Testis (tissue), 2 donors: ENCODE measurements at regions not wholly inside any gene's neighbourhood (a gene's known extent, or its start where the extent isn't known, plus 50 kb on each side); places are given as distances from the start of the nearest gene placed in this dataset.

Source experiments
- DNase-seq: peaks from one replicate; pipeline ENCODE4 v3.0.0-alpha.2; 2019
- H3K27ac ChIP-seq, 2 donors: fragments of 200-600 bp; sonication (generic); one replicate each; pipeline ENCODE4 v1.5.1; 2019
- H3K27me3 ChIP-seq: fragments of 200-600 bp; sonication (generic); one replicate; pipeline ENCODE4 v1.5.1; 2019
- H3K36me3 ChIP-seq: fragments of 200-600 bp; sonication (generic); one replicate; pipeline ENCODE4 v1.5.1; 2017; ENCODE audit warnings: low read depth; ENCODE audit errors: missing control alignments
- H3K4me1 ChIP-seq: fragments of 200-600 bp; sonication (generic); one replicate; pipeline ENCODE4 v1.5.1; 2019
- H3K4me3 ChIP-seq, 2 donors: fragments of 200-600 bp; sonication (generic); one replicate each; pipeline ENCODE4 v1.5.1; 2017 to 2019
- H3K9me3 ChIP-seq: fragments of 200-600 bp; sonication (generic); one replicate; pipeline ENCODE4 v1.5.1; 2017
- POLR2A ChIP-seq: fragments of 450-650 bp; IDR thresholded peaks from one replicate; pipeline ENCODE4 v1.6.1; 2017; ENCODE audit warnings: antibody characterized with exemption, mild to moderate bottlenecking, moderate library complexity
- WGBS, 2 donors: methylation state at CpG; one replicate each; pipeline ENCODE4 v1.1.5; 2018; 5-methylcytosine and 5-hydroxymethylcytosine counted together
- intact Hi-C: fragments of 100-400 bp; cut with DNase I; formaldehyde crosslinking; loops from one replicate; pipeline ENCODE4 v1.15.1; 2023; ENCODE audit warnings: low total_unique reads
- TF ChIP-seq, protein P1 (sequence below), 3 experiments: fragments of 450-650 bp in 2 of 3; fragments of 200-600 bp in 1 of 3; sonication (generic) in 1 of 3; IDR thresholded peaks; one replicate each; pipeline ENCODE4 v1.5.1; 2016 to 2019; ENCODE audit warnings: antibody characterized with exemption in 3 of 3, mild to moderate bottlenecking in 2 of 3, moderate library complexity in 1 of 3

DNA sequence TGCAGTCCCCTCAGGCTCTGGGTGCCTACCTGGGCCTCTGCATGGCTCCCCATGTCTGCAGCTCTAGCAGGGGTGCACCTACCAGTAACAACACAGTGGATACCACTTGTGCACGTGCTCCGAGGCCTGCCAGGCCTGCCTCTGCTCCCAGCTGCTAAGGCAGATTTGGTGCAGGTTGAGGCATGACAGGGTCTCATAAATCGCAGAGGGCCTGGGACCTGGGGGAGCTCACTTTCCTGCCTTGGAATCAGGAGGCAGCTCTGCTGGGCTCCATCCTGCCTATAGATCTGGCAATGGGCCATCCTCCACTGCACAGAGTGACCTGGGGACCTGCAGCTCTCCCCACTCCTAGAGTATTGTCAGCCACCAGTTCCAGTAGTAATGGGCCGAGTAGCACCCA lies 121.9 kb upstream of the CXCL14 start:
- H3K27me3 ChIP-seq = no peaks in the 10 kb centered on the region

DNA sequence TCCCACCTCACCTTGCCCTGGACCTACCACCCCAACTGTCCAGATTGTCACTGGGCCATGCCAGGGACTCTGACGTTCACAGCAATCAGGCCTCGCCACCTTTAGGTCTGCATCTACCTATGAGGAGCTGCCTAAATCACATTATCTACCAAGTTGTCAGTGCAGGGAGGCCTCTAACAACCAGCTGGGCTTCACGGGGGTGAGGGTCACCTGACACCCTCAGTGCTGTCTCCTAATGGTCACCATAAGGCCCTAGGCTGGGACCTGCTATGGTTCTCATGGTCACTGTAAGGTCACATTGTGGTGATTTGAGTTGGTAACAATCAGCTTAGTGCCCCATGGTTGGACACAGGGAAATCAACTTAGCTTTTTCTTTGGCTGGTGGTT lies 119.2 kb upstream of the CXCL14 start:
- intact Hi-C loops = no loop called here
- WGBS, 2 donors = 67 to 84% methylated on average over 3 of the region's 3 CpGs
- no peaks in the 10 kb centered on the region for H3K9me3 ChIP-seq

More for the DNA sequence above, 121.9 kb upstream of the CXCL14 start:
- Histone ChIP-seq H3K36me3 (no peaks in the 10 kb centered on the region), H3K9me3 (no peaks in the 10 kb centered on the region), H3K27ac (no peak overlapping the region), H3K4me1 (no peaks in the 10 kb centered on the region), H3K4me3 (no peak overlapping the region)
- no peak for DNase-seq
- TF ChIP-seq, protein P1, sequence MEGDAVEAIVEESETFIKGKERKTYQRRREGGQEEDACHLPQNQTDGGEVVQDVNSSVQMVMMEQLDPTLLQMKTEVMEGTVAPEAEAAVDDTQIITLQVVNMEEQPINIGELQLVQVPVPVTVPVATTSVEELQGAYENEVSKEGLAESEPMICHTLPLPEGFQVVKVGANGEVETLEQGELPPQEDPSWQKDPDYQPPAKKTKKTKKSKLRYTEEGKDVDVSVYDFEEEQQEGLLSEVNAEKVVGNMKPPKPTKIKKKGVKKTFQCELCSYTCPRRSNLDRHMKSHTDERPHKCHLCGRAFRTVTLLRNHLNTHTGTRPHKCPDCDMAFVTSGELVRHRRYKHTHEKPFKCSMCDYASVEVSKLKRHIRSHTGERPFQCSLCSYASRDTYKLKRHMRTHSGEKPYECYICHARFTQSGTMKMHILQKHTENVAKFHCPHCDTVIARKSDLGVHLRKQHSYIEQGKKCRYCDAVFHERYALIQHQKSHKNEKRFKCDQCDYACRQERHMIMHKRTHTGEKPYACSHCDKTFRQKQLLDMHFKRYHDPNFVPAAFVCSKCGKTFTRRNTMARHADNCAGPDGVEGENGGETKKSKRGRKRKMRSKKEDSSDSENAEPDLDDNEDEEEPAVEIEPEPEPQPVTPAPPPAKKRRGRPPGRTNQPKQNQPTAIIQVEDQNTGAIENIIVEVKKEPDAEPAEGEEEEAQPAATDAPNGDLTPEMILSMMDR (IDR thresholded peaks at IDR 0.05) = no peak
- no peak for TF ChIP-seq POLR2A
- intact Hi-C loops = no loop called here
- 81 to 89% methylated on average over 3 to 4 of the region's 4 CpGs for WGBS, 2 donors

DNA sequence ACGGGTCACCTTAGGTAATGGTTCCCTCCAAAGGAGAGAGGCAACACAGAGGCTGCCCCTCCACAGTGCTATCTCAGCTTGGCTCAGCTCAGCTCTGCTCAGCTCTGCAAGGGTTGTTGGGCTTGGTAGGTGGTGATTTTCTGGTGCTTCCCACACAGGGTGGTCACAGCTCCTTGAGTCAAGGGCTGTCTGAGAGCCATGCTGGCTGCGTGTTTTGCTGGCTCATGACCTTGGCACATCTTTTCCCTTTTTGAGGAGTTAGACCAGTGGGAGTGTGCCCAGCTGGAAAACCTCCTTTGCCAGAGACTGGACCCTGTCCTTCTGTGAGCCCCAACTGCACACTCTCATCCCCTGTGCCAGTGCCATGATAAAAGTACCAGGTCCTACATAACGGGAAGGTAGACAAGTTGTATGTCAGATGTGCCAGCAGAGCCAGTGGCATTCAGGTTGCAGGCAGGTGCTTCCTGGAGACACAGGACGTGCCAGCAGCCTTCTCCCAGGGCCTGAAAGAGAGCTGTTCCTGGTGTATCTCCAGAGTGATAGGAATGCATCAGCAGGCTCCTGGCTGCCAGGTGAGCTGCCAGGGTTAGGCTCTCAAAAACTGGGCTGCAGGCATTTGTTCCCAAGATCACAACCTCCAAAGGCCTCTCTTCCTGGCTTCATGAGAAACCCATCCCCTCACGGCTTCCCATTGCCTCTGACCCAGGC lies 118.6 kb upstream of the CXCL14 start:
- Histone ChIP-seq H3K36me3 (no peaks in the 10 kb centered on the region), H3K9me3 (no peaks in the 10 kb centered on the region), H3K27ac (no peak overlapping the region), H3K4me1 (no peaks in the 10 kb centered on the region), H3K4me3 (no peak overlapping the region), H3K27me3 (no peaks in the 10 kb centered on the region)
- WGBS, 2 donors = 64 to 88% methylated on average over 5 of the region's 5 CpGs
- intact Hi-C loops = no loop called here
- TF ChIP-seq POLR2A = no peak
- TF ChIP-seq, protein P1 (IDR thresholded peaks at IDR 0.05) = no peak
- no peak for DNase-seq

More for the DNA sequence above, 119.2 kb upstream of the CXCL14 start:
- H3K4me3 ChIP-seq = no peak overlapping the region
- no peak for DNase-seq
- TF ChIP-seq, protein P1 (IDR thresholded peaks at IDR 0.05) = no peak
- TF ChIP-seq POLR2A = no peak
- H3K36me3 ChIP-seq = no peaks in the 10 kb centered on the region
- no peak overlapping the region for H3K27ac ChIP-seq
- H3K27me3 ChIP-seq = no peaks in the 10 kb centered on the region
- no peaks in the 10 kb centered on the region for H3K4me1 ChIP-seq

DNA sequence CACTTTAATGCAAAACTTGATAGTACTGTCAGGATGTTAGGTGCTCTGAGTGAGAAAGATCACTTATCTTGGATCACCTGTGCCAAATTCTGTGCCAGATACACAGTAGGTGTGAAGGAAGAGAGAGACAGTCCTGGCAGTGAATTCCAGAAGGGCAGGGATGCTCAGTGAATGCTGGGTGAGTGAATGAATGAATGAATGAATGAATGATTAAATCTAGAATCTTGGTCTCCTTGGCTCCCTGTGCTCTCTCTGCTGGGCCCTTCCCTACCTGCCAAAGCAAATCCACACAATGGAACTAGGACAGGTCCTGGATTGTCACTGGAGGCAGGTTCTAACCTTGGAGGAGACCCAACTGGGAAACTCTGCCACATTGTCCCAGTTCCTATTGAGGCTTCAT lies 117.5 kb upstream of the CXCL14 start:
- no peaks in the 10 kb centered on the region for H3K36me3 ChIP-seq
- H3K9me3 ChIP-seq = no peaks in the 10 kb centered on the region
- intact Hi-C loops = no loop called here
- no peak for DNase-seq
- H3K27ac ChIP-seq = no peak overlapping the region
- TF ChIP-seq, protein P1 (IDR thresholded peaks at IDR 0.05) = no peak
- no peak for TF ChIP-seq POLR2A
- H3K4me3 ChIP-seq = no peak overlapping the region
- H3K4me1 ChIP-seq = no peaks in the 10 kb centered on the region
- no peaks in the 10 kb centered on the region for H3K27me3 ChIP-seq

DNA sequence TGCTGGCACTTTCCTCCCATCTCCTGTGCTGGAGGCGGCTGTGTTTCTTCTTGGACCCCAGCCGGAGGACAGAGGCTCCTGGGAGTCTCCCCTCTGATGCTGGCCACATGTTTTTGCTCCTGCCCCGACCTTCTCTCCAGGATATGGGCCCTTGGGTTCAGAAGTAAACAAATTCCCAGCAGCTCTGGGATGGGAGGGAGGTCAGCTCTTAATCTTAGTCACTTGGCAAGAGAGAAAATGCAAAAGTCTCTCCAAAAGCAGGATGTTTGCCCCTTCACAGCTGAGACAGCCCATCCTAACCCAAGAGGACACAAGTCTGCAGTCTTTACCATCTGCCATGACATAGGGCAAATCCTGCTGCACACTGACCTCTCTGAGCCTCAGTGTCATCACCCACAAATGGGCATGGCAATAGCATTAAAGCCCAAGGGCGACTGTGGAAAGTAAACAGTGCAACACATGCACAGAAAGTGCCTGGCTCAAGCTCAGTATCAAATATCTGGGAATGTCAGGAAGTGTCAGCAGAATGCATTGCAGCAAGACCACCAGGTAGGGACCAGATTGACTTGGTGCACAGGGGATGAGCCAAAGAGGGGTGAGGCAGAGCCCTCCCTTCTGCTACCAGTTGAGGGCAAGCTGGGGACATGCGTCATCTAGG lies 117.0 kb upstream of the CXCL14 start:
- Histone ChIP-seq H3K27ac (no peak overlapping the region), H3K4me3 (no peak overlapping the region), H3K36me3 (no peaks in the 10 kb centered on the region), H3K4me1 (no peaks in the 10 kb centered on the region), H3K9me3 (no peaks in the 10 kb centered on the region), H3K27me3 (no peaks in the 10 kb centered on the region)
- TF ChIP-seq, protein P1 (IDR thresholded peaks at IDR 0.05) = no peak
- no peak for TF ChIP-seq POLR2A
- intact Hi-C loops = no loop called here
- no peak for DNase-seq
- WGBS, 2 donors = 53% methylated on average over 5 of the region's 5 CpGs
